GM13977 (cell line): ENCODE measurements at regions not wholly inside any gene's neighbourhood (a gene's known extent, or its start where the extent isn't known, plus 50 kb on each side); places are given as distances from the start of the nearest gene placed in this dataset.

Experiments used
- DNase-seq: peaks from one replicate; pipeline ENCODE4 v3.0.0; 2012; ENCODE audit warnings: low spot score
- in situ Hi-C: fragments of 300-500 bp; cut with MboI; formaldehyde crosslinking; loops from one replicate; pipeline ENCODE4 v1.12.0; 2022; ENCODE audit warnings: low sequenced_read_pairs, low pct_unique_long_range_greater_than_20kb, mixed read lengths, inconsistent platforms; ENCODE audit not compliant: unreplicated experiment
- TF ChIP-seq, protein P1 (sequence below): IDR thresholded peaks from 2 replicates; pipeline ENCODE4 v1.5.1; 2012; ENCODE audit warnings: mild to moderate bottlenecking, control low read depth; ENCODE audit not compliant: insufficient read depth; ENCODE audit errors: extremely low read depth, missing control alignments

DNA sequence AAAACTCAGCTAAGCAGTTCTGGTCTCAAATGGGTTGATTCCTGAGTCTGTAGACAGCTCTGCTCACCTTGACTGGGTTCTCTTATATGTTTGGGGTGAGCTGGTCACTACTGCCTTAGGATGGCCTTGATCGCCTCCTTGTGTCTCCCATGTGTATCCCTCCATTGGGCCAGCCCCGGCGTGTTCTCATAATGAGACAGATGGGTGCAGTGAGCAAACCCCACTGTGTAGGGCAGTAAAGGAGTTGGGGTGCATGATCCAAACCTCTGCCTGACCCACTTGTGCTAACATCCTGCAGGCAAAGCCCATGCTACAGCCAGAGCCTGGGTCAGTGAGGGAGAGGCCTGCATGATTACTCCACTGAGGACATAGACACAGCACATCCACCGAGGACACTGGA, 657.6 kb downstream of the BRD1 start:
- in situ Hi-C loops, result no loop called here
- no peak for DNase-seq
- TF ChIP-seq, protein P1, sequence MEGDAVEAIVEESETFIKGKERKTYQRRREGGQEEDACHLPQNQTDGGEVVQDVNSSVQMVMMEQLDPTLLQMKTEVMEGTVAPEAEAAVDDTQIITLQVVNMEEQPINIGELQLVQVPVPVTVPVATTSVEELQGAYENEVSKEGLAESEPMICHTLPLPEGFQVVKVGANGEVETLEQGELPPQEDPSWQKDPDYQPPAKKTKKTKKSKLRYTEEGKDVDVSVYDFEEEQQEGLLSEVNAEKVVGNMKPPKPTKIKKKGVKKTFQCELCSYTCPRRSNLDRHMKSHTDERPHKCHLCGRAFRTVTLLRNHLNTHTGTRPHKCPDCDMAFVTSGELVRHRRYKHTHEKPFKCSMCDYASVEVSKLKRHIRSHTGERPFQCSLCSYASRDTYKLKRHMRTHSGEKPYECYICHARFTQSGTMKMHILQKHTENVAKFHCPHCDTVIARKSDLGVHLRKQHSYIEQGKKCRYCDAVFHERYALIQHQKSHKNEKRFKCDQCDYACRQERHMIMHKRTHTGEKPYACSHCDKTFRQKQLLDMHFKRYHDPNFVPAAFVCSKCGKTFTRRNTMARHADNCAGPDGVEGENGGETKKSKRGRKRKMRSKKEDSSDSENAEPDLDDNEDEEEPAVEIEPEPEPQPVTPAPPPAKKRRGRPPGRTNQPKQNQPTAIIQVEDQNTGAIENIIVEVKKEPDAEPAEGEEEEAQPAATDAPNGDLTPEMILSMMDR, result no peak

DNA sequence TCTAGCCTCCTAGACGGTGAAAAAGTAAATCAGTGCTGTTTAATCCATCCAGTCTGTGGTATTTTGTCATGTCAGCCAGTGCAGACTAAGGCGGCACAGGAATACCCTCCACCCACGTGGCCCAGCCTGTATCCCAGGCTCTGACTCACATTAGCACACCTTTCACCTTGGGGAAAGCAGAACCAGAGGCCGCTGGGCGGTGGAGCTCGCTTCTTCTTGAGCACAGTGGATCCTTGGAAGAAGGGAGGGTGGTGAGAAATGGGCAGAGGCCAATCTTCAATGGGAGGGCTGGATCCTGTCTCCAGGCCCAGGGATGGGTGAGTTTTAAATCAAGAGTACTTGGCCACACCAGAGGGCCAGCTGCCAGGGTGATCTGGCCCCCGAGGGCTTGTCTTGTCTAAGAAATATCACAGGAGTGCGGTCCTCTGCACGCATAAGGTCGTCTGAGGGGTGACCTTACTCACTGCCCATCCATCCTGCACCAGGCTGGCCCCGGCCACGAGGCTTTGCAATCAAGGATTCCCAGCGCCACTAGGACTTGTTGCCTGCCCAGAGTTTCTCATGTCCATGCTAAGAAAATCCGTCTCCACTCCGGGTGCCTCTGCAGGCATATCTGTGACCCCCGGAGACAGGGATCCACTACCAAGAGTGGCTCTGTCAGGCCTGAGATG, 658.5 kb downstream of the BRD1 start:
- no peak for DNase-seq
- in situ Hi-C loops, result no loop called here
- TF ChIP-seq, protein P1, result no peak

DNA sequence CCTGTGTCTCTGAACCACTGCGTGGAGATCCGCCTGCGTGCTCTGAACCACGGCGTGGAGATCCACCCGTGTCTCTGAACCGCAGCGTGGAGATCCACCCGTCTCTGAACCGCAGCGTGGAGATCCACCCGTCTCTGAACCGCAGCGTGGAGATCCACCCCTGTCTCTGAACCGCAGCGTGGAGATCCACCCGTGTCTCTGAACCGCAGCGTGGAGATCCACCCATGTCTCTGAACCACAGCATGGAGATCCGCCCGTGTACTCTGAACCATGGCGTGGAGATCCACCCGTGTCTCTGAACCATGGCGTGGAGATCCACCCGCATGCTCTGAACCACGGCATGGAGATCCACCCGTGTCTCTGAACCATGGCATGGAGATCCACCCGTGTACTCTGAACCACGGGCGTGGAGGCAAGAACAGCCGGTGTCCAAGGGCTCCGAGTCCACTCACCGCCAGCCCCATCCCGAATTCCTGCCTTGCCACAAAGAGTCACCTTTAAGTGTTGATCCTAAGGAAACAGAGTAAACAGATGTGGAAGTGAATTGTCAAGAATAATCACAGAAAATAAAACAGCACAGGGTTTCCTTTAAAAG, 659.4 kb downstream of the BRD1 start:
- TF ChIP-seq, protein P1, result no peak
- in situ Hi-C loops, result no loop called here

DNA sequence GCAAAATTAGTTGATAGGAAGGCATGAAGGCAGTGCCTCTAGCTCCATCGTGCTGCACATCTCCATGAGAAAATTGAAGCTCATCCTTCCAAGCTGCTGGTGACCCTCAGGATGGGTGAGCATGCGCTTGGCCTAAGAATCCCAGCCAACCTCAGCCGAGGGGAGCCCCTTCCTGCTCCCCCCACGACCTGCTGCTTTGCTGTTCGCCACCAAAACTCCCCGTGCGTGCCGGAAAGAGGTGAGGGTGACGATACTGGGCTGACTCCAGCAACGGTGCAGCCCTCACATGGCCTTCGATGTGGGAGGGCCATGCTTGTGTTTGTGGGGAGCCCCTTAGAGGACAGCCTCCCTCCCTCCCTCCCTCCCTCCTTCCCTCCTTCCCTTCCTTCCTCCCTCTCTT, 660.9 kb downstream of the BRD1 start:
- TF ChIP-seq, protein P1, result no peak
- in situ Hi-C loops, result no loop called here
- no peak for DNase-seq

More for the DNA sequence above, 659.4 kb downstream of the BRD1 start:
- DNase-seq, result no peak

DNA sequence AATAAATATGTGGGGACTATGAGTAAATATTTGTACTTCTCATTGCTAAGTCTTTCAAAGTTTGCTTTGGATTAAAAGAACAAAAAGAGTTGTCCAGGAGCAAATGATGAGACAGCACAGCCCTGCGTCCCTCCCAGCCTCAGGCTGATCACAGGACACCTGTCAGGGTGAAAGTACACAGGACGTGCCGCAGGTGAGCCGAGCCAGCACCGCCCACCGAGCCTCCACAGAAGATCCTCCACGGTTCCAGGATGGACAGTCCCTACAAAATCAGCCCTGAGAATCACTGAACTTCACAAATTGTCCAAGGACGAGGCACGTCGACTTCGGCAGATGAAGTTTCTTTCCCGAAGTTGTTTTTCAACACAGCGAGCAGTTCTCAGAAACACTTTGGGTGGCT, 661.5 kb downstream of the BRD1 start:
- DNase-seq, result no peak
- TF ChIP-seq, protein P1, result no peak
- in situ Hi-C loops, result no loop called here

DNA sequence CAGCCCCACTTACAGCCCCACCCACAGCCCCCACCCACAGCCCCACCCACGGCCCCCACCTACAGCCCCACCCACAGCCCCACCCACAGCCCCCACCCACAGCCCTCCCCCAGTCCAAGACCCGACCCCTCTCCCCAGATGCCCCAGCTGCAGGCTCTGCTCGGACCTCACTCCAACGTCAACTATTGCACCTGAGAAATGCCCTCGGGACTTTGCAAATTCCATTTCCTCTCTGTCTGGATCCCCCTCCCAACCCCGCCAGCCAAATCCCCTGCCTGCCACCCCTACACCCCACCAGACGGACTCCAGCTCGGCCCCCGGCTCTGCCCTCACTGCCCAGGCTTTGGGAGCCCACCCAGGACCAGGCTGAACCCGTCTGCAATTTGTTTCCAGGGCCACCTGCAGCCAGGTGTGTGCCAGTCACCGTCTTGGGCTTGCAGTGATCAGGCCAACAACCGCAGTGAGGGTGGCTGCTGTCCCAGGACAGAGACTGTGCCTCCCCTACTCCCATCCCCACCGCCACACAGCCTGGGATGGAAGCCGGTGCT, 662.8 kb downstream of the BRD1 start:
- no peak for DNase-seq
- in situ Hi-C loops, result no loop called here
- TF ChIP-seq, protein P1, result no peak
